Left lung (tissue), 4 donors: ENCODE measurements at regions not wholly inside any gene's neighbourhood (a gene's known extent, or its start where the extent isn't known, plus 50 kb on each side); places are given as distances from the start of the nearest gene placed in this dataset.

Experiments used
- ATAC-seq: fragments of 200-7000 bp; cut with Tn5 transposase; one replicate; pipeline ENCODE4 v1.9.1; 2020; ENCODE audit warnings: moderate library complexity
- DNase-seq, 4 donors: peaks; one replicate each; pipeline ENCODE4 v3.0.0-alpha.2; 2013 to 2020
- H3K27ac ChIP-seq, 2 donors: fragments of 200-600 bp; sonication (generic) in 1 of 2; one replicate each; pipeline versions ENCODE4 v1.5.0 to v1.8.0; 2020 to 2021
- H3K27me3 ChIP-seq, 2 donors: fragments of 200-600 bp; sonication (generic) in 1 of 2; one replicate each; pipeline versions ENCODE4 v1.5.0 to v1.8.0; 2020 to 2021
- H3K36me3 ChIP-seq, 2 donors: fragments of 200-600 bp; sonication (generic) in 1 of 2; one replicate each; pipeline versions ENCODE4 v1.5.0 to v1.8.0; 2020 to 2021
- H3K4me1 ChIP-seq, 2 donors: fragments of 200-600 bp; one replicate each; pipeline ENCODE4 v1.8.0; 2021
- H3K4me3 ChIP-seq, 2 donors: fragments of 200-600 bp; sonication (generic) in 1 of 2; one replicate each; pipeline versions ENCODE4 v1.5.0 to v1.8.0; 2020 to 2021; ENCODE audit warnings: mild to moderate bottlenecking in 1 of 2
- H3K9me3 ChIP-seq, 2 donors: fragments of 200-600 bp; sonication (generic) in 1 of 2; one replicate each; pipeline versions ENCODE4 v1.5.0 to v1.8.0; 2020 to 2021
- intact Hi-C, 2 donors: fragments of 100-400 bp; cut with DNase I; formaldehyde crosslinking; loops; one replicate each; pipeline versions ENCODE4 v1.11.2 to v1.14.2; 2022
- TF ChIP-seq, protein P1 (sequence below), 2 donors: fragments of 200-600 bp; sonication (generic) in 1 of 2; IDR thresholded peaks; one replicate each; pipeline versions ENCODE4 v1.5.0 to v1.8.0; 2021; ENCODE audit warnings: antibody characterized with exemption in 2 of 2
- donor health status: DM: no; HTN: yes; CAD: no.
- donor health status: DM: no; HTN: no; CAD: no.

DNA sequence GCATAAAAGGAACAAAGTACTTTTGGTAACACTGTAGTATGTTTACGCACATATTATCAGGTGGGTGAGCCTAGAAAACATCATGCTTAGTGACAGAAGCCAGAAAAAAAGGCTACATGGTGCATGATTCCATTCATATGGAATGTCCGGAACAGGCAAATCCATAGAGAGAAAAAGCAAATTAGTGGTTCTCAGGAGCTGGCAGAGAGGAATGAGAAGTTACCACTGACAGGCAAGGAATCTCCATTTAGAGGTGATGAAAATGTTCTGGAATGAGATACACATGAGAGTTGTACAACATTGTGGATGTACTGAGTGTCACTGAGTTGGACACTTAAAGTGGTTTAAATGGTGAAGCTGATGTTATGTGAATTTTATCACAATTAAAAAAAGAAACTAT is 976.9 kb downstream of the NLGN4Y start:
- DNase-seq (no peak), ATAC-seq (no peak)
- no peaks in the 10 kb centered on the region for H3K27me3 ChIP-seq
- no peaks in the 10 kb centered on the region for H3K4me1 ChIP-seq
- TF ChIP-seq, protein P1, sequence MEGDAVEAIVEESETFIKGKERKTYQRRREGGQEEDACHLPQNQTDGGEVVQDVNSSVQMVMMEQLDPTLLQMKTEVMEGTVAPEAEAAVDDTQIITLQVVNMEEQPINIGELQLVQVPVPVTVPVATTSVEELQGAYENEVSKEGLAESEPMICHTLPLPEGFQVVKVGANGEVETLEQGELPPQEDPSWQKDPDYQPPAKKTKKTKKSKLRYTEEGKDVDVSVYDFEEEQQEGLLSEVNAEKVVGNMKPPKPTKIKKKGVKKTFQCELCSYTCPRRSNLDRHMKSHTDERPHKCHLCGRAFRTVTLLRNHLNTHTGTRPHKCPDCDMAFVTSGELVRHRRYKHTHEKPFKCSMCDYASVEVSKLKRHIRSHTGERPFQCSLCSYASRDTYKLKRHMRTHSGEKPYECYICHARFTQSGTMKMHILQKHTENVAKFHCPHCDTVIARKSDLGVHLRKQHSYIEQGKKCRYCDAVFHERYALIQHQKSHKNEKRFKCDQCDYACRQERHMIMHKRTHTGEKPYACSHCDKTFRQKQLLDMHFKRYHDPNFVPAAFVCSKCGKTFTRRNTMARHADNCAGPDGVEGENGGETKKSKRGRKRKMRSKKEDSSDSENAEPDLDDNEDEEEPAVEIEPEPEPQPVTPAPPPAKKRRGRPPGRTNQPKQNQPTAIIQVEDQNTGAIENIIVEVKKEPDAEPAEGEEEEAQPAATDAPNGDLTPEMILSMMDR (IDR thresholded peaks at IDR 0.05) = no peak
- no peak overlapping the region for H3K27ac ChIP-seq
- H3K9me3 ChIP-seq = no peaks in the 10 kb centered on the region
- H3K4me3 ChIP-seq = no peak overlapping the region
- no peaks in the 10 kb centered on the region for H3K36me3 ChIP-seq
- intact Hi-C loops = no loop called here

DNA sequence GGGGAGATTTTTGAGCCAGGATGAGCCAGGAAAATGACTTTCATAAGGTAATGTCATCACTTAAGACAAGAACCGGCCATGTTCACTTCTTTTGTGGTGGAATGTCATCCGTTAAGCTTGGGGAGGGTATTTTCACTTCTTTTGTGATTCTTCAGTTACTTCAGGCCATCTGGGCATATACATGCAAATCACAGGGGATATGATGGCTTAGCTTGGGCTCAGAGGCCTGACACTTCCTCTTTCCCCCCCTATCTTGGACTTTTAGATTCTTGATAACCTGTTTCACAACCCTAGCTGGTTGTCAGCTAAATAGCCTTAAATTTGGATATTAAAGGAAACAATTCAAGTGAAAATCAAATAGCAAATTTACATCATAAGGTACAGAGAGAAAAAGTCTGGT is 986.0 kb downstream of the NLGN4Y start:
- Histone ChIP-seq H3K4me1 (no peaks in the 10 kb centered on the region), H3K27me3 (no peaks in the 10 kb centered on the region), H3K9me3 (no peaks in the 10 kb centered on the region), H3K4me3 (no peak overlapping the region), H3K36me3 (no peaks in the 10 kb centered on the region), H3K27ac (no peak overlapping the region)
- intact Hi-C loops = no loop called here
- TF ChIP-seq, protein P1 (IDR thresholded peaks at IDR 0.05) = no peak
- ATAC-seq = no peak
- DNase-seq = no peak

DNA sequence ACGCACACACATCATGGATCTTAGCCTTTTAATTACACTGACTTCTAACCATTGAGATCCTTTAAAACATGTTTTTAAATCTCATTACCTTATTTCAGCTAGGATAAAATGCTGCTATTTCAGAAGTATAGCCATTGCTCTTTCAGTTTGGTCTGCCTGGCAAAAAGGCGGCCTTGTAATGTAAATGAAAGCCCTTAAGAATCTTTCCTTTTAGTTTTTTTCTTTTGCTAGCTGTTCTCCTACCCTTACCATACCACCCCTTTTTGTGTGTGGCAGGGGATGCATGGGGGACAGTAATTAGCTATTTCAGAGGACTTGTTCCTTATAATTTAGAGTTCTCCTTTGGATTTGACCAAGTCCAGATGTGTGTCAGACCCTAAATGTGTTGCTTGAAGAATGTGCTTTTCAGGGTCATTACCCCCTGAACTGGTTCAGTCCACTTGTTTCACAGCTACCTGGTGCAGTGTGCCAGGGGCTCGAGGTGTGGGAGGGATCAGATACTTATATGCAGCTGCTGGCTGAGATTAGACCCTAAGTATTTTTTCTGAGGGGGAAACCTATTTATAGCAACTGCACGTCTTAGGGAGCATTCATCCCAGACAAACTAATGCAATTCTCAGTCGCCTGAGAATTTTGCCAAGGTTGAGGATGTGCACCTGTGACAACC is 986.8 kb downstream of the NLGN4Y start:
- H3K36me3 ChIP-seq = no peaks in the 10 kb centered on the region
- H3K4me3 ChIP-seq = no peak overlapping the region
- H3K4me1 ChIP-seq = no peaks in the 10 kb centered on the region
- no peak overlapping the region for H3K27ac ChIP-seq
- intact Hi-C loops = no loop called here
- H3K9me3 ChIP-seq = no peaks in the 10 kb centered on the region
- ATAC-seq = no peak
- no peaks in the 10 kb centered on the region for H3K27me3 ChIP-seq
- no peak for DNase-seq
- TF ChIP-seq, protein P1 (IDR thresholded peaks at IDR 0.05) = no peak

DNA sequence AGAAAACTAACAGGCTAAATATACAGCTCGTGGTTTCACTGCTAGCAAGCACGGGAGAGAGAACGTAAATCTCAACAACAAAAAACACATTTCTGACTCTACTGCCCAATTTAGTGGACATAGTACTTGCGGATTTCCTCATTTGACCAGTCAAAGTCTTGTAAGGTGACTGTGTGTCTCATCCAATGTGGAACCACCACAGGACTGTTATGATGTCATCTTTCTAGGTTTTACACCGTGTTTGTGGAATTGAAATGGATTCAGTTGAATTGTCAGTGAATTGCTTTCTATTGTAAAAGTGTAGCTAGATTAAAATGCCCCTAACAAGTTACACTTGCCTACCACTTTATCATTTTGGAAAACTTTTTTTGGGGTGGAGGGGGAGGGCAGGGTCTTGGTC is 1010.8 kb downstream of the NLGN4Y start:
- DNase-seq (no peak), ATAC-seq (no peak)
- Histone ChIP-seq H3K4me3 (no peak overlapping the region), H3K4me1 (no peaks in the 10 kb centered on the region), H3K9me3 (no peaks in the 10 kb centered on the region), H3K36me3 (no peaks in the 10 kb centered on the region), H3K27me3 (no peaks in the 10 kb centered on the region), H3K27ac (no peak overlapping the region)
- TF ChIP-seq, protein P1 (IDR thresholded peaks at IDR 0.05) = no peak
- intact Hi-C loops = no loop called here

DNA sequence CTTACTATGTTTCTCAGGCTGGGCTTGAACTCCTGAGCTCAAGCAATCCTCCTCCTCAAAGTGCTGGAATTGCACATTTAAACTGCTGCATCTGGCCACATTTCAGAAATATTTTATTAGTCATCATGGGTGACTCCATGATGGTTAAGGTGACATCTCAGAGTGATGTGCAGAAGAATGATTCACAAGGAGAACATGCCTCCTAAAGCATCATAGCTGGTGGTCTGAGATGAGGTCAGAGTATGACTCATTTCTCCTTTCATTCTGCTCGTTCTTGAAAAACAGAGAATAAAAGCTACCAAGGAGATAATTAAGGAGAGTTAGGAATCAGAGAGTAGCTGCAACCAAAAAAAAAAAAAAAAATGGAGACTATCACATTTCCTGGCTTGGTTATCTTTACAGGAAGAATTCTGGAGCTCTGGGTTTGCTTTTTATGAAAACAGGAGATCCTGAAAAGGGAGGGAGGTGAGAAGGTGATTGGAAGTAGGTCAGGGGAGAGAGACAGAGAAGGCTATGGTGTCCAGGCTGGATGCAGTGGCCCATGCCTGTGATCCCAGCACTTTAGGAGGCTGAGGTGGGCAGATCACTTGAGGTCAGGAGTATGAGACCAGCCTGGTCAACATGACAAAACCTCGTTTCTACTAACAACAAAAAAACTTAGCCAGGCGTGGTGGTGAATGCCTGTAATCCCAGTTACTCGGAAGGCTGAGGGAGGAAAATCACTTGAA is 1011.6 kb downstream of the NLGN4Y start:
- Histone ChIP-seq H3K9me3 (no peaks in the 10 kb centered on the region), H3K27ac (no peak overlapping the region), H3K4me1 (no peaks in the 10 kb centered on the region), H3K4me3 (no peak overlapping the region), H3K27me3 (no peaks in the 10 kb centered on the region), H3K36me3 (no peaks in the 10 kb centered on the region)
- no peak for DNase-seq
- intact Hi-C loops = no loop called here
- TF ChIP-seq, protein P1 (IDR thresholded peaks at IDR 0.05) = no peak
- no peak for ATAC-seq
